Right lung (tissue), 2 donors: ENCODE measurements at regions not wholly inside any gene's neighbourhood (a gene's known extent, or its start where the extent isn't known, plus 50 kb on each side); places are given as distances from the start of the nearest gene placed in this dataset.

Experiments used
- DNase-seq, 2 donors: peaks; one replicate each; pipeline ENCODE4 v3.0.0-alpha.2; 2013

DNA sequence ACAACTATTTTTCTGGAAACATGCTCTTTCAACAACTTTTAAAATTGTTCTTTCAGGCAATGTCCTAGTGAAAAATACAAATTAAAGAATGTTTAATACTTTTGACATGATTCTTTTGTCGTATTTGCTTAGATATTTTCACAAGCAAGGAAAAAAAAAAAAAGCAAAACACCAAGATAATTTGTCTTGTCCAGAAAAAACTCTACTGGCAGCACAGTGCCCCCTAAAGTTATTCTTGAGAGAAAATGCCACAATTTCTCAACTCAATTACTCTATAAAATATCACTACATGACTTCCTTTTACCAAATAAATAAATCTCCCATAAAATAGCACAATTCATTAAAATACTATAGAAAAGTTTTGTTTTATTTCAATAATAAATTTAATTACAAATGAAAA, 652.5 kb upstream of the EPHA7 start:
- no peak for DNase-seq

DNA sequence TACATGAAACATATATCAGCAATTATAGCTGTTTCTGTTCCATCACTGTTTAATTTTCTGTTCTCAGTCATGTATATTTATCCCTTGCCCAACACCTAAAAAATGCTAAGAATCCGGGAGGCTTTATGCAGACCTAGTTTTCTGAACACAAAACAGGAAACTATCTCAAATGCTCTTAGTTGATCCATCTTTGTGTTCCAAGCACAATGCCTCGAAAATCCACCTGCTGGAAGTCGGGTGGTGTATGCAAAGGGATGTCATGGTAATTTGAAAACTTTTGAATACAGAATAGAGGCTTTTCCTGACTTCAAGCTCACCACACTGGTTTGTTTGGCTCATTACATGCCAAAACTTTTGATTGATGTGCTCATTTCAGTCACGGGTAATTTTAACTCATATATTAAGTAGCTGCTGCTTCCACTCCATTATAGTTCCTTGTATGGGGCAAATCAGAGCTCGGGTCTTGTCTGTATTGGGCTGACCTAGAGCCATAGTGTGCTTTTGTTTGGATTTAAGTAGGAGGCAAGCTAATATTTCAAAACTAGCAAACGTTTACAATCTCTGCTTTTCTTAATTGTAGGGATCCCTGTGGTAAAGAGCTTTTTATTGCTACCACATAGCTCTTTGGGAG, 646.5 kb upstream of the EPHA7 start:
- no peak for DNase-seq

DNA sequence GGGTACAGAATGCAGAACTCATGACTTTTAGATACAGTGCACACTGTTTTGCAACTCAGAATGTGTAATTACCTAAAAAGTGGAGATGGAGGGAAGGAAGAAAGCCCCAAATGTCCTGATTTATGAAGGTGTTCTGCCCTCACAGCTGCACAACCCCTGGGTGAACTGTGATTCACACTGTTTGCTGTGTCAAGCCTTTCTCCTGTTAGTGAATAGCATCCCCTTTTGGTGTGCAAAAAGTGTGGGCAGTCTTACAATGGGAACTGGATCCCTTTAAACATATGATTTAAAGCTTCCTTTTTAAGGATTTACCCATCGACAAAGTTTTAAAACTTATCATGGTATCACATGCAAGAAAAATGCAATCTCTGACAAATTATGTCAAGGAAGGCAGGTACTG, 633.4 kb upstream of the EPHA7 start:
- DNase-seq: no peak

DNA sequence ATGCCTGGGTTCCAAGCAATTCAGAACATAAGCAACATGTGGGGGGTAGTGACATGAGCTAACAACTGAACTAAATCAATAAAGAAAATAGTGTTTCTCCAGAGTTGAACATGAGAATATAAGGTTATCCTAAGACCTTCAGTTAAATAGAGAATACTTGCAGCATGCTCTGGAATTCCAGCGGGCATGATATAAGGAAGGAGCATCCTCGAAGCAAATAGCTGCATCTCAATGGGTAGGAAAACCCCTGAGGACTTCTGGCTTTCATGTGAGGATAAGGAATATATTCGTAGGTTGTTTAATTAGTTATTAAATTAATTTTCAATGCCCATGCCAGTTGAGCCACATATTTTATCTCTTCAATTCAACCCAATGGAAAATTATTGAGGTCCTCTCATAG, 631.2 kb upstream of the EPHA7 start:
- no peak for DNase-seq

DNA sequence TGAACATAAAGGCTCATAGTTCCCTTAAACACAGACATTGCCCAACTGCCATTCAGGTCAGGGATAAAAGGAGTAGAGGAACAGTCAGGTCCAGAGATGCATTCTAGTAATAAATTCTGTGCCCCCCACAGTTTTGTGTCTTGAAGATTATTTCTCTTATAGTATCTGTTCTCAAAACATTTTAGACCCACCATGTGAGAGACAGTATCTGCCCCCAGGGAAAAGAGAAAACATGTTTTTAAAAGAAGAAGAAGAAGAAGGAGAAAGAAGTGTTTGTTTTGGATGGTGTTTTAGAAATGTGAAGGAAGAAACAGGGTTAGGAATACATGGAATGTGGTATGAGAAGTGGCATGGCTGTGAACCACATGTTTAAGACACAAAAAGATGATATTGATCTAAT, 629.6 kb upstream of the EPHA7 start:
- DNase-seq: no peak

DNA sequence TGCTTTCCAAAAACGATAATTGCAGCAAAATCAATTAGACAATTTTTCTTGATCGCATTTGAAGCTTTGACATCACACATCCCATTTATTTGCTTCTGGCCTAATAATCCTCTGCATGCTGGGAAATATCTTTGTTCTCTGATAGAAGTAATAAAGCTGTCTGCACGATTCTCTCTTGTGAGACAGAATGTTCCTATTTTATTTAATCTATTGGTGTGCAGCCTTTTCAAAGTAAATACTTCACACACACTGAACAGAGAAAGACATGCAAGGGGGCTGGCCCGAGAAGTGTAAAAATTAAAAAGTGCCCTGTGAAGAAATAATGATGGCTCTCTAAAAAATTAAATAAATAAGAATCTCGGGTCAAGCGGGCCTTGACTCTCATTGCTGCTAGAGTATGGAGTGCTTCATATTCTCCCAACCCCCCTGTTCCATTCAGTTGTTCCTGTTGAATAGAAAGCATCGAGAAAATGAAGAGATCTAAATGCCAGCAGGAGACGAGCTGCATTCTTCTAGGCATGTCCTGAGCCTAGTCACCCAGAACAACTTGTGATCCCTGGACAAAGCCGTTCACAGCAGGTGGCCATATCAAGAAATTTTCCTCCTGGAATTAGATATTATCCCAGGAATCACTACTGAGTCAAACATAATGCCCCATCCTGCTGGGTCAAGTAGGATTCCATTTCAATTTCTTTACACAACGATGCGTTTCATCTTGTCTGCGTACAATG, 625.9 kb upstream of the EPHA7 start:
- no peak for DNase-seq

DNA sequence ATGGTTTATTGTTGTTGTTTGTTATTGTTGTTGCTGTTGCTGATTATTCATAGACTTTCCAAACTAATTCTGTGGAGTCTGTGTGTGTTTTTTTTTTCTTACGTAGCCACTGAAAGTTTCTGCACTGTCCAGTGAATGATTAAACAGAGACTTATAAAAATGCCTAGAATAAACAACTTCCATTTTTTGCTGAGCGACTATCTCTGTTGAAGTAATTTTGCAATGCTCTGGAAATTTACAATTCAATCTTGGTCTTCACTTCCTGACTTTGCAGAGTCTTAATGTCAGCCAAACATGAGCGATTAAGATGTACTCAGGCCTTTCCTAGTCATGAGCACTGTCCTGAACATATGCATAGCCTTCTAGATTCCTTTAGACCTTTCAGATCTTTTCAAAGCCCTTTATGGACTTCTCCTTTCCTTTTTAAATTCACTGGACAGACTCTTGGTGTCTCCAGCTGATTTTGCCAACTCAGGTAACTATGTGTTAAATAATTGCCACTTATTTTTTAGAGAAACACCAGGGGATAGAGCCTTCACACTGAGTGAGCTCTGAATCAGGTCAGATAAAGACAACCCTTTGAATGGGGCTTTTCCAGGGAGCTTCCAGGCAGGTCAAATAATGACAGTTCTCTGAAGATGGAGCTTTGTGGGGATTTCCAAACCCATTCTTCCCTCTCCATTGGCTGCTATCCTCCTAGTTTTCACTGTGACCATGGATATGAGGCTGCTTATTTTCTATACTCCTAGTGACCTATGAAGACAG, 622.8 kb upstream of the EPHA7 start:
- no peak for DNase-seq

DNA sequence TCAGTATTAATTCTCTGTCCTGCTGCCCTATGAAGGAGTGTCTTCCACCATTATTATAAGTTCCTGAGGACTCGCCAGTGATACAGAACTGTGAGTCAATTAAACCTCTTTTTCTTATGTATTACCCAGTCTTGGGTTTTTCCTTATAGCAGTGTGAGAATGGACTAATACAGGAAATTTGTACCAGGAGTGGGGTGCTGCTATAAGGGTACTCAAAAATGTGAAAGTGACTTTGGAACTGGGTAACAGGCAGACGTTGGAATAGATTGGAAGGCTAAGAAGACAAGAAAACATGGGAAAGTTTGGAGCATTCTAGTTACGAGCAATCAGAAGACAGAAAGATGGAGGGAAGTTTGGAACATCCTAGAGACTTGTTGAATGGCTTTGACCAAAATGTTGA, 616.7 kb upstream of the EPHA7 start:
- DNase-seq: no peak

DNA sequence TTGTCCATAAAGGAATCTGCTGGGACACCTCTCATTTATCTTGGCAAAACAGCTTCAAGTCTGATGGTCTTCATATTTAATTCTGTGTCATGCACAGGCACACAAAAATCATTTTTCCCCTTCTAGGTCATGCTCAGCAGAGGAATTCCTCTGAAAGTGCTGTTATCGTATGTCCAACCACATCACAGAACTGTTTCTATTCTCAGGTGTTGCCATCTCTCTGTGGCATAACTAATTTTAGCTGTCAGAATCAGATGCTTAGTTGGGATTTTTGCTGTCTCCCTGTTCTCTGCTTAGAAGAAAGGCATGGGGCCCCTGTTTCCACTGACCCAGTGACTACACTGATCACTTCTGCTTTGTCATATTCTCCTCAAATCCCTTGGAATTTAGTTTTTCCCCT, 608.0 kb upstream of the EPHA7 start:
- no peak for DNase-seq

DNA sequence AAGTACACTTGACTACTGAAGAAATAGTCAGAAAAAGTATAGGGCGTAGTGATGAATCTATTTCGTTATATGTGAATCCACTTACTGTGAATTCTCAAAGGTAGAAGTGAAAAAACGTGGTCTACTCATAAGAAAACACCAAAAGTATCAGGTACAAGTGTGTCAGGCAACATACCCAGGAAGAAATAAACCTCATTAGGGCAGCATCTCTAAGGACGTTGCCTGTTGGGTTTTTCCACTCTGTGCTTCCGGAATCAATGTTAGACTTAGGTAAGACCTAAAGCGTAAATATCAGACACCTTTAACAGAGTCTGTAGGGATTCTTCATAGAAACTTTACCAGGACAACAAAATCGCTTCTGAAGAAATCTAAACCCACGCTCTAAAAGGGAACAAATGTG, 607.2 kb upstream of the EPHA7 start:
- no peak for DNase-seq

DNA sequence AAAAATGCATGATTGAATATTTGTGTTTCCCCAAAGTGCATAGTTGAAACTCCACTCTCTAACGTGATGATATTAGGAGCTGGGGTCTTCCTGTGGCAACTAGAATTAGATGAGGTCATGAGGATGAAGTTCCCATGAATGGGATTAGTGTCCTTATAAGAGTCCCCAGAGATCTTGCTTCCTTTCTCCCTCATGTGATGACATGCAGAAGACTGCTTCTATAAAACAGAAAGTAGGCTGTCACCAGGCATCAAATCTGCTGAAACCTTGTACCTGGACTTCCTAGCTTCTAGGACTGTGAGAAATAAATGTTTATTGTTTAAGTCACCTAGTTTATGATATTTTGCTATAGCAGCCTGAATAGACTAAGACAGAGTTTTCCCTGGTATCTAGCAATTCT, 586.5 kb upstream of the EPHA7 start:
- DNase-seq: no peak

DNA sequence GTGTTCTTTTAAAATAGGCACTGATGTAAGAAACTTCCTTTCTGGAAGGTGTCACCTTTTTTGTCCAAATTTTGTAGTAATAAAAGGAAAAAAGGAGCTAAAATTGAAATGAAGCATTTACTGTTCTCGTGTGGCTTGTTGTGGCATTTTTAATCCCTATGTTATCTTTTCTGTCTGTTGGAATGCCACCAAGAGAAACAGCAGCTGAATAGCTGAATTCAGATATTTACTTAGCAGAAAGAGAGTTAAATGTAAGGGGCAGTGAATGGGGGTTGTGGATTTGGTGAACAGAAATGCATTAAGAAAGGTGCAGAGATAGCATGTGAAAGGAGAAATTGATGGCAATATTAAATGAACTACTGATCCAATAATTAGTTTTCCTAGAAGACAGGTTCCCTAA, 573.6 kb upstream of the EPHA7 start:
- DNase-seq: no peak

DNA sequence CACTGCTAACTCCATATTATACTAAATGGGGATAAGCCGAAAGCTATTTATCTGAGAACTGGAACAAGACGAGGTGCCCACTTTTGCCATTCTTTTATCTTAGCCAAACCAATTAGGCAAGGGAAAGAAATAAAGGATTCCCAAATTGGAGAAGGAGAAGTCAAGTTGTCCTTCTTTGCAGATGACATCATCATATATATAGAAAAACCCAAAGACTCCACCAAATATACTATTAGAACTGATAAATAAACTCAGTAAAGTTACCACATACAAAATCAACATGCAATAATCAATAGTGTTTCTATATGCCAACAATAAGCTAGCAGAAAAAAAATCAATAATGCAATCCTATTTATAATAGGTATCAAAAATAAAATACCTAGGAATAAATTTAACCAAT, 570.3 kb upstream of the EPHA7 start:
- DNase-seq: no peak

DNA sequence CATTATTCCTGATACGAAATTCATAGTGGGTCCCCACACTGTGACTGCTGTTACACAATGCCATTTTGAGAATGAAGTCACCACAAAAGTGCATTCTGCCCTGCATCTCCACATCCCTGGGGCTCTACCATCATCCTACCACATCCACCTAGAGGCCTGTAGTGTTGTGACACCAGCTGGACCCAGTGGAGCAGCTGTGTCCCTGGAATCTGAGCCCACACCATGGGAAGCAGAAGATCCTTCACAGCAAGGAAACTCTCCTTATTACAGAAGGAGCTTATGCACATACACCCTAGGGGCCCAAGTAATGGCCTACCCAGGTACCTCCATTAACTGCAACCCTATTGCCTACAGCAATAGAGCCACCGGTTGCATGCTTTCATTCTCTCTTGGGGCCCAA, 566.6 kb upstream of the EPHA7 start:
- no peak for DNase-seq

DNA sequence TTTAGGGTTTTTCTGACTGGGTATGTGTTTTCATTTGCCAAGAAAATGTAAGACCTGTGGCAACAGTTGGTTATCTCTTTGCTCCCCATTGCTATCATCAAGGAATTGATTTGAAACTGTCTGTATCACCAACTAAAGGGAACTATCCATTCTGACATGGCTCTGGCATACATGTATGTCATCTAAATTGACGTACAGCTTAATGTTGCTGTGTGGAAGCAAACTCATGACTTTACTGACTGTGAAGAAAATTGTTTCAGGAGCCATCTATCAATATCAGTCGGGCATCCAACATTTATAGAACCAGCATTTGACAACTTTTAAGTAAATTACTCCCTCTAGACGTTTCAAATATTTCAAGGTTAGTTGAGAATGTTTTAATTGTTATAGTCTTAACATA, 555.8 kb upstream of the EPHA7 start:
- no peak for DNase-seq

DNA sequence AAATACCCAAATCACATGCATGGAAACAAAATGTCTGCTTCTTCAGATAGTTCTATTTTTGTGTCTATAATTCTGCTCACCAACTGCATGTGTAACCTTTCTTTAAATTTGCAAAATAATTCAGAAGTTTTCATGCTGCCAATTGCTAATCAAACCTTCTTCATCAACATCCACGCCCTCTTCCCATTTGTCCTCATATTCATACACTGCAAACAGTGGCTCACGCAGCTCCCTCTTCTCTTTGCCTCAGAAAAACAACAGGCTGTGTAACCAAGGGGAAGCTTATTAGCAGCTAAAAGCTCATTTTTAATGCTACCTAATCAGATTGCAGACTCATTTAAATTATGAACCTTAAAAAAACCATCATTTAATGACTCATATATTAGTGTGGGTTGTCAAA, 555.0 kb upstream of the EPHA7 start:
- no peak for DNase-seq

DNA sequence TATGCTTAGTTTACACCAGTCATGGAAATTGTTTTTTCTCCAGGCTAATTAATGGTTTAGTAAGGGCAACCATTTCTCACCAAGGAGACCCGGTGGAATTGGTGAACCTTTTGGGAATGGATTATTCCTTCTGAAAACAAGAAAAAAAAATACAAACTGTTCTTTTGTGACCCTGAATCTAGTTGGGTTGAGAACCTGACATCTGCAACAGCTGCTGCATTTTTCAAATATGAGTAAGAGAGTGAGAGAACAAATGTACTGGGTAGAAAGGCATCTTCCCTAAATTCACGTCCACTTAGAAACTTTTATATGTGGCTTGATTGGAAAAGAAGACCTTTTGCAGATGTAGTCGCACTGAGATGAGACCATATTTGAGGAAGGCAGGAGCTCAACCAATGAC, 553.4 kb upstream of the EPHA7 start:
- no peak for DNase-seq

DNA sequence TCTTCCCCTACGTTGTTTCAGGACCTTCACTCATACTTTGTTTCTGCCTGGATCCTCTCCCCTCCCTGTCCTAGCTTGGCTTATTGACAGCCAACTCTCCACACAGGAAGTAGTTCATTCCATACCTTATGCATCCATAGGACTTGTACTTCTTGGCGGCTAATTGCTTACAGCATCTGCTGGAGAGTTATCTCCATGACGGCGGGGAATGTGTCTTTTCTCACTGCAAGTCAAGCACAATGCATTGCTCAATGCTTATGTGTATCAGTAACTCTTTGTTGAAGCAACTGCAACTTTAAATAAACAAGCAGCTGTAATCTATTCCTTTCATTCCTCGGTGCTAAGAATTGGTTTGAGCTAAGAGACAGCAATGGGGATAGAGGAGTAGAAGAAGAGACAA, 551.3 kb upstream of the EPHA7 start:
- peak in 1 of 2 donors; percentile 1 for DNase-seq

DNA sequence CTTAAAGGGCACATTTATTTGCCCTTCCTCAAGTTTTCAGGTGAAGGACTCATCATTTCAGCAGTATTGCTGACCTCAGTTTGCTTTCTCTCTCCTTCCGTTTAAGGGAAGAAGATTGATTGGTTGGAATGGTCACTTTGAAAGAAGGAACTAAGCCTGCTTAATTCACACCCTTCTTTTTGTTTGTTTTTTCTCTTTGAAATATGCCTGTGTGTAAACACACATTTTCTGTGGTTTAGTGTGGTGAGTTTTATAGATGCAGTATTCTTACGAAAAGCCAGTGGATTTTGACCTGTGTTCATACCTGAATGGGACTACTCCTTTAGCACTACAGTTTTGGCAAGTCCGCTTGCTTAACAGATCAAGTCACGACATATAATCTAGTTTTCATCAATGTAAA, 548.8 kb upstream of the EPHA7 start:
- no peak for DNase-seq

DNA sequence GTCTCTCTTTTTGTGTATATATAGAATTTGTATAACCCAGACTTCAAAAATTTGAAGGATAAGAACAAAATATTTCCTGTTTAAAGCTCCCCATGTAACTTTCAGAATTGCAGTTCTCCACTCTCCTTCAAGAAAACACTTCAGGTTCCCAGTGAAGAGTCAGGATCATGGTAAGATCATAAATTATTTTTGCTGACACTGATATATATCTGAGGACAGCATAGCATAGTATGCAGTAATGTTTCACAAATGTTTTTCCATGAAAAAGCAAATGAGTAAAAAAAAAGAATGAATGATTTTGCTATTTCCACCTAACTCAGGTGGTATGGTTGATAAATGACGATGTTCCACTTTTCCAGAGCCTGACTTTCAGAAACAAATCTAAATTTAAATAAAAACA, 545.6 kb upstream of the EPHA7 start:
- no peak for DNase-seq

DNA sequence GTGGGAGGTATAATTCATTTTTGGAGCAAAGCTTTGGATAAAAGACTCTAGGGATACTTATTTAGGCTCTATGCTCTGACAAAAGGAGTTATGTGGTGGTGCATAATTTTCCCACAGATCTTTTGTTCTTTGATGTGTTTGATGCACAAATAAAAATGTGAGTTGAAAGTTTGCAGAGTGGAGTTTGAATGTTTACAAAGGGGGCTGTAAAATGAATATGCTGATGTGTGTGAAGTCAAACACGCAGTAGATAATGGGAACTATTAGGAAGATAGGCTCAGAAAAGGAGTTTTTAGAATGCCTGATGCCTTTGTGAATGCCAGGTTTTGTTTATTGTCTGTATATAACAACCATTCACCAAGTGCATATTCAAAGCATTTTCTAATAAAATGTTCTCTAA, 545.0 kb upstream of the EPHA7 start:
- DNase-seq: no peak

DNA sequence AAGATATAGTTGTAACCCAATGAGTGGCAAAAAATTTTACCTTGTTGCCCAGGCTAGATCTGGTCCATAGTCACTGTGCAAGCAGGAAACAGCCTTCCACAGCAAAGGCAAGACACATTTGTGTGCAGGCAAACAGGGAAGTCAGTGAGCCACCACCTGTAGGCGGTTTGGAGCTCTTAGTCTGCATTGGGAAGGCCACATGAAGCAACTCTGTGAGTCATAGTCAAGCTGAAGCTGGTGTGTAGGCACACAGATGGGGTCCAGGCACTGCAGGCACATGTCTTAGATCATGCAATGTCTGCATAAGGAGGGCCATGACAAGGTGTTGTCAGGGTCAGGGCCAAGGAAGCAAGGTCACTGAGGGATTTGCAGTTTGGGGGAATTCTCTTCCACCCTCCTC, 543.2 kb upstream of the EPHA7 start:
- DNase-seq: no peak

DNA sequence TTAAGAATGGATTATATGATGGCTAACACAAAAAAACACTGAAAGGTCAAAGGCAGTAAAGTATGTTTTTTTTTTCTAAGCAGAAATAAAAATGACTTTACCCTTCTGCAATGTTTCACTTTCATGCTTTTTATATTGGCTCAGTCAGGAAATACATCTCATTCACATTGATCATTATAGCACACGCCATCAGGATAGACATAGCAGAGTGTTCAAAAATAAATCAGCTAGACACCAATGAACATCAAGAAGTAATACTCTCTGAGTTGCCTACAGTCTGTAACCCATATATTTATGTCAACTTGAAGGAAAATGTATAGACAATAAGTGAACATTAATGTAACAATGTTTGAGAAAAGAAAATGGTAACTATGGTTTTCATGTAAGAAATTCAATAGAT, 535.2 kb upstream of the EPHA7 start:
- no peak for DNase-seq
